ENCODE measurements at regions not wholly inside any gene's neighbourhood (a gene's known extent, or its start where the extent isn't known, plus 50 kb on each side); places are given as distances from the start of the nearest gene placed in this dataset.

DNA sequence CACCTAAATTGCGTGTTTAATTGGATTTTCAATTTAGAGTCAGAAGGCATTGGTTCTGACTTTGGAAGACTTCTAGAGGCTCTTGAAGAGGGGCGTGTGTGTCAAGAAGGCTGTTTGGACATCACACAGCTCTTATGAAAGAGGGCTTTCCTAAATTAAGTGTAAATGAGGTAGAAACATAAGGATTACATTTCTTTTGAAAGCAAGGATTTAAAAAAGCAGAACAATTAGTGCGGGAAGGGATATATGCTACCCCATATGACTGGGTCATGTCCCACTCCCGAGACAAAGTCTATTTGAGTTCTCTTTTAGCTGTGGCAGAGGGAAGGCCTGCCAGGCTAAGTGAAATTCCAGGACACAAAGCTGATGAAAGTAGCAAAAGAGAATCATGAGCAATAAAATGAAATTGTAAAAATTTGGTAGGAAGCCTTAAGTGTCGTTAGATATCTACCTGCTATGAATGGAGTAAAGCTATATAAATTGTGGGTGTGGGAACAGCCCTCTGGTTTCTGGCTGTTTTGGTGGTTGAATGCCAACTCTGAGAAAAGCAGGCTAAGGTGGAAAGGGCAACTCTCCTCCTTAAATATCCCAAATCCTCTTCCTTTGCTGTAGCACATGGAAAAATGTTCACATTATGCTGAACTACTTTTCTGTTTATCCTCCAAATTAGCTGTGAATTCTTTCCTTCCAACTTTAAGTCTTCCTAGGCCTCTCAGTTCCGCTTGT, 100.6 kb upstream of the TSC22D2 start:
- POLR2A ChIA-PET = interaction anchor here (0.6 to 1.1 kb wide), 2 partner anchors 13 to 104 kb away, joined by 3 to 6 read pairs; no protein-coding TSS in a partner anchor
- Histone ChIP-seq H3K9me3 (replicated peaks; ENCODE audit: control insufficient read depth, insufficient read depth, low read depth, low read length) (no peaks in the 10 kb centered on the region), H3K27me3 (ENCODE audit: control insufficient read depth in 2 of 2, insufficient read depth in 2 of 2, low read length in 2 of 2) (no peaks in the 10 kb centered on the region; a peak in 1 of 5 replicates), H3K4me3 (no peak overlapping the region), H3K9ac (ENCODE audit: insufficient read depth in 1 of 2, low read depth in 2 of 2, low read length in 2 of 2) (no peak overlapping the region), H3K36me3 (ENCODE audit: control insufficient read depth, insufficient read depth, low read length) (no peaks in the 10 kb centered on the region), H4K20me1 (replicated peaks; ENCODE audit: control insufficient read depth, insufficient read depth, low read length) (no peaks in the 10 kb centered on the region), H3K4me1 (replicated peaks in 1 of 2; ENCODE audit: control insufficient read depth in 2 of 2, insufficient read depth in 2 of 2, low read length in 2 of 2) (peaks cover 0 to 8% of the 10 kb centered on the region in 2 experiments; a peak in 4 of 5 replicates), H2AFZ (ENCODE audit: low read depth, low read length) (no peak overlapping the region), H3K79me2 (ENCODE audit: control insufficient read depth, insufficient read depth, low read length) (no peaks in the 10 kb centered on the region), H3K27ac (ENCODE audit: extremely low read depth, low read depth, low read length) (no peak overlapping the region), H3K9me1 (ENCODE audit: control insufficient read depth, insufficient read depth, low read length) (no peaks in the 10 kb centered on the region), H3K4me2 (ENCODE audit: insufficient read depth, low read length) (no peak overlapping the region)
- no TSS peak for BruUV-seq (replicated peaks)
- ATAC-seq = no peak
- in situ Hi-C loops (cut with MboI) (no loop called here), intact Hi-C loops (cut with micrococcal nuclease) (no loop called here)
- WGBS (ENCODE audit: insufficient coverage, low coverage, missing lambda C conversion rate) = 35% methylated on average over 6 of the region's 6 CpGs
- DNase-seq (ENCODE audit: extremely low read depth in 1 of 4, low spot score in 3 of 4) = no peak
- CTCF ChIA-PET (ENCODE audit: low intra/inter-chr PET ratio) = no interaction called here
- no peak for FAIRE-seq
- TF ChIP-seq, protein P1, sequence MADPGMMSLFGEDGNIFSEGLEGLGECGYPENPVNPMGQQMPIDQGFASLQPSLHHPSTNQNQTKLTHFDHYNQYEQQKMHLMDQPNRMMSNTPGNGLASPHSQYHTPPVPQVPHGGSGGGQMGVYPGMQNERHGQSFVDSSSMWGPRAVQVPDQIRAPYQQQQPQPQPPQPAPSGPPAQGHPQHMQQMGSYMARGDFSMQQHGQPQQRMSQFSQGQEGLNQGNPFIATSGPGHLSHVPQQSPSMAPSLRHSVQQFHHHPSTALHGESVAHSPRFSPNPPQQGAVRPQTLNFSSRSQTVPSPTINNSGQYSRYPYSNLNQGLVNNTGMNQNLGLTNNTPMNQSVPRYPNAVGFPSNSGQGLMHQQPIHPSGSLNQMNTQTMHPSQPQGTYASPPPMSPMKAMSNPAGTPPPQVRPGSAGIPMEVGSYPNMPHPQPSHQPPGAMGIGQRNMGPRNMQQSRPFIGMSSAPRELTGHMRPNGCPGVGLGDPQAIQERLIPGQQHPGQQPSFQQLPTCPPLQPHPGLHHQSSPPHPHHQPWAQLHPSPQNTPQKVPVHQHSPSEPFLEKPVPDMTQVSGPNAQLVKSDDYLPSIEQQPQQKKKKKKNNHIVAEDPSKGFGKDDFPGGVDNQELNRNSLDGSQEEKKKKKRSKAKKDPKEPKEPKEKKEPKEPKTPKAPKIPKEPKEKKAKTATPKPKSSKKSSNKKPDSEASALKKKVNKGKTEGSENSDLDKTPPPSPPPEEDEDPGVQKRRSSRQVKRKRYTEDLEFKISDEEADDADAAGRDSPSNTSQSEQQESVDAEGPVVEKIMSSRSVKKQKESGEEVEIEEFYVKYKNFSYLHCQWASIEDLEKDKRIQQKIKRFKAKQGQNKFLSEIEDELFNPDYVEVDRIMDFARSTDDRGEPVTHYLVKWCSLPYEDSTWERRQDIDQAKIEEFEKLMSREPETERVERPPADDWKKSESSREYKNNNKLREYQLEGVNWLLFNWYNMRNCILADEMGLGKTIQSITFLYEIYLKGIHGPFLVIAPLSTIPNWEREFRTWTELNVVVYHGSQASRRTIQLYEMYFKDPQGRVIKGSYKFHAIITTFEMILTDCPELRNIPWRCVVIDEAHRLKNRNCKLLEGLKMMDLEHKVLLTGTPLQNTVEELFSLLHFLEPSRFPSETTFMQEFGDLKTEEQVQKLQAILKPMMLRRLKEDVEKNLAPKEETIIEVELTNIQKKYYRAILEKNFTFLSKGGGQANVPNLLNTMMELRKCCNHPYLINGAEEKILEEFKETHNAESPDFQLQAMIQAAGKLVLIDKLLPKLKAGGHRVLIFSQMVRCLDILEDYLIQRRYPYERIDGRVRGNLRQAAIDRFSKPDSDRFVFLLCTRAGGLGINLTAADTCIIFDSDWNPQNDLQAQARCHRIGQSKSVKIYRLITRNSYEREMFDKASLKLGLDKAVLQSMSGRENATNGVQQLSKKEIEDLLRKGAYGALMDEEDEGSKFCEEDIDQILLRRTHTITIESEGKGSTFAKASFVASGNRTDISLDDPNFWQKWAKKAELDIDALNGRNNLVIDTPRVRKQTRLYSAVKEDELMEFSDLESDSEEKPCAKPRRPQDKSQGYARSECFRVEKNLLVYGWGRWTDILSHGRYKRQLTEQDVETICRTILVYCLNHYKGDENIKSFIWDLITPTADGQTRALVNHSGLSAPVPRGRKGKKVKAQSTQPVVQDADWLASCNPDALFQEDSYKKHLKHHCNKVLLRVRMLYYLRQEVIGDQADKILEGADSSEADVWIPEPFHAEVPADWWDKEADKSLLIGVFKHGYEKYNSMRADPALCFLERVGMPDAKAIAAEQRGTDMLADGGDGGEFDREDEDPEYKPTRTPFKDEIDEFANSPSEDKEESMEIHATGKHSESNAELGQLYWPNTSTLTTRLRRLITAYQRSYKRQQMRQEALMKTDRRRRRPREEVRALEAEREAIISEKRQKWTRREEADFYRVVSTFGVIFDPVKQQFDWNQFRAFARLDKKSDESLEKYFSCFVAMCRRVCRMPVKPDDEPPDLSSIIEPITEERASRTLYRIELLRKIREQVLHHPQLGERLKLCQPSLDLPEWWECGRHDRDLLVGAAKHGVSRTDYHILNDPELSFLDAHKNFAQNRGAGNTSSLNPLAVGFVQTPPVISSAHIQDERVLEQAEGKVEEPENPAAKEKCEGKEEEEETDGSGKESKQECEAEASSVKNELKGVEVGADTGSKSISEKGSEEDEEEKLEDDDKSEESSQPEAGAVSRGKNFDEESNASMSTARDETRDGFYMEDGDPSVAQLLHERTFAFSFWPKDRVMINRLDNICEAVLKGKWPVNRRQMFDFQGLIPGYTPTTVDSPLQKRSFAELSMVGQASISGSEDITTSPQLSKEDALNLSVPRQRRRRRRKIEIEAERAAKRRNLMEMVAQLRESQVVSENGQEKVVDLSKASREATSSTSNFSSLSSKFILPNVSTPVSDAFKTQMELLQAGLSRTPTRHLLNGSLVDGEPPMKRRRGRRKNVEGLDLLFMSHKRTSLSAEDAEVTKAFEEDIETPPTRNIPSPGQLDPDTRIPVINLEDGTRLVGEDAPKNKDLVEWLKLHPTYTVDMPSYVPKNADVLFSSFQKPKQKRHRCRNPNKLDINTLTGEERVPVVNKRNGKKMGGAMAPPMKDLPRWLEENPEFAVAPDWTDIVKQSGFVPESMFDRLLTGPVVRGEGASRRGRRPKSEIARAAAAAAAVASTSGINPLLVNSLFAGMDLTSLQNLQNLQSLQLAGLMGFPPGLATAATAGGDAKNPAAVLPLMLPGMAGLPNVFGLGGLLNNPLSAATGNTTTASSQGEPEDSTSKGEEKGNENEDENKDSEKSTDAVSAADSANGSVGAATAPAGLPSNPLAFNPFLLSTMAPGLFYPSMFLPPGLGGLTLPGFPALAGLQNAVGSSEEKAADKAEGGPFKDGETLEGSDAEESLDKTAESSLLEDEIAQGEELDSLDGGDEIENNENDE (IDR thresholded peaks at IDR 0.05; ENCODE audit: low read depth, low read length) = no peak
- TF ChIP-seq, protein P2, sequence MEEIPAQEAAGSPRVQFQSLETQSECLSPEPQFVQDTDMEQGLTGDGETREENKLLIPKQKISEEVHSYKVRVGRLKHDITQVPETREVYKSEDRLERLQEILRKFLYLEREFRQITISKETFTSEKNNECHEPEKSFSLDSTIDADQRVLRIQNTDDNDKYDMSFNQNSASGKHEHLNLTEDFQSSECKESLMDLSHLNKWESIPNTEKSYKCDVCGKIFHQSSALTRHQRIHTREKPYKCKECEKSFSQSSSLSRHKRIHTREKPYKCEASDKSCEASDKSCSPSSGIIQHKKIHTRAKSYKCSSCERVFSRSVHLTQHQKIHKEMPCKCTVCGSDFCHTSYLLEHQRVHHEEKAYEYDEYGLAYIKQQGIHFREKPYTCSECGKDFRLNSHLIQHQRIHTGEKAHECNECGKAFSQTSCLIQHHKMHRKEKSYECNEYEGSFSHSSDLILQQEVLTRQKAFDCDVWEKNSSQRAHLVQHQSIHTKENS (CRISPR knock-in tag; IDR thresholded peaks at IDR 0.05) = no peak
- TF ChIP-seq HMGN3 (IDR thresholded peaks at IDR 0.05; ENCODE audit: borderline replicate concordance, extremely low read depth, insufficient read length, low read depth, low read length) (no peak), PPARD (CRISPR knock-in tag; IDR thresholded peaks at IDR 0.05) (no peak), RUNX1 (IDR thresholded peaks at IDR 0.05; ENCODE audit: low read depth) (no peak), NFXL1 (CRISPR knock-in tag; IDR thresholded peaks at IDR 0.05) (no peak), KAT8 (IDR thresholded peaks at IDR 0.05; ENCODE audit: low read depth) (no peak), ZNF384 (IDR thresholded peaks at IDR 0.05; ENCODE audit: low read depth, low read length) (no peak), MYNN (IDR thresholded peaks at IDR 0.05) (no peak), MYNN (CRISPR knock-in tag; IDR thresholded peaks at IDR 0.05) (no peak)
